Activated CD4-positive, alpha-beta T cell treated with anti-CD3 and anti-CD28 coated beads, Interleukin-2, Interleukin-6, amounts not matched to agents 100 ng/mL and 50 ng/mL, durations not matched to agents 16 hours and 8 hours (primary cell): ENCODE measurements at regions not wholly inside any gene's neighbourhood (a gene's known extent, or its start where the extent isn't known, plus 50 kb on each side); places are given as distances from the start of the nearest gene placed in this dataset.

ENCODE experiments used
- DNase-seq: peaks from one replicate; pipeline ENCODE4 v3.0.0-alpha.2; 2020

GRCh38 chr2:221034973-221035372, 537.1 kb downstream of the EPHA4 start:
- DNase-seq = no peak

GRCh38 chr2:221042926-221043325, 529.2 kb downstream of the EPHA4 start:
- no peak for DNase-seq

GRCh38 chr2:221044781-221045180, 527.3 kb downstream of the EPHA4 start:
- DNase-seq = no peak

- DNase-seq = no peak
These were observed 521.9 kb downstream of the EPHA4 start for GRCh38 chr2:221050020-221050795.

- DNase-seq = no peak
These were observed 520.9 kb downstream of the EPHA4 start for GRCh38 chr2:221051162-221051561.

GRCh38 chr2:221060376-221060775, 511.7 kb downstream of the EPHA4 start:
- no peak for DNase-seq

- DNase-seq = no peak
These were observed 508.5 kb downstream of the EPHA4 start for GRCh38 chr2:221063568-221063967.

GRCh38 chr2:221064058-221064854, 507.8 kb downstream of the EPHA4 start:
- DNase-seq = no peak

GRCh38 chr2:221064880-221065279, 507.2 kb downstream of the EPHA4 start:
- DNase-seq = no peak

GRCh38 chr2:221068123-221068522, 504.0 kb downstream of the EPHA4 start:
- DNase-seq = no peak

- no peak for DNase-seq
These were observed 502.0 kb downstream of the EPHA4 start for GRCh38 chr2:221070106-221070505.

- no peak for DNase-seq
These were observed 498.6 kb downstream of the EPHA4 start for GRCh38 chr2:221073326-221074049.

GRCh38 chr2:221074238-221074637, 497.9 kb downstream of the EPHA4 start:
- DNase-seq = no peak

GRCh38 chr2:221075203-221075602, 496.9 kb downstream of the EPHA4 start:
- DNase-seq = no peak

- no peak for DNase-seq
These were observed 494.9 kb downstream of the EPHA4 start for GRCh38 chr2:221077251-221077650.

GRCh38 chr2:221077799-221078198, 494.3 kb downstream of the EPHA4 start:
- no peak for DNase-seq

GRCh38 chr2:221085341-221085900, 486.7 kb downstream of the EPHA4 start:
- no peak for DNase-seq

GRCh38 chr2:221085936-221086335, 486.2 kb downstream of the EPHA4 start:
- no peak for DNase-seq

- DNase-seq = no peak
These were observed 484.3 kb downstream of the EPHA4 start for GRCh38 chr2:221087779-221088178.

- DNase-seq = no peak
These were observed 483.6 kb downstream of the EPHA4 start for GRCh38 chr2:221088506-221088905.

- DNase-seq = no peak
These were observed 476.7 kb downstream of the EPHA4 start for GRCh38 chr2:221095356-221095755.

GRCh38 chr2:221096706-221097567, 475.2 kb downstream of the EPHA4 start:
- no peak for DNase-seq
